SK-N-SH (cell line): ENCODE measurements at regions not wholly inside any gene's neighbourhood (a gene's known extent, or its start where the extent isn't known, plus 50 kb on each side); places are given as distances from the start of the nearest gene placed in this dataset.

Experiments
- EP300 ChIP-seq, 2 experiments: IDR thresholded peaks; 2 replicates each; pipeline versions ENCODE4 v1.4.0 to v1.6.1; 2012; ENCODE audit warnings: borderline replicate concordance in 1 of 2, low read depth in 1 of 2, low read length in 1 of 2
- FOXM1 ChIP-seq: IDR thresholded peaks from 2 replicates; pipeline ENCODE4 v1.4.0; 2012; ENCODE audit warnings: low read depth, mild to moderate bottlenecking
- GABPA ChIP-seq: IDR thresholded peaks from 2 replicates; pipeline ENCODE4 v1.4.0; 2012; ENCODE audit warnings: low read depth, mild to moderate bottlenecking
- JUND ChIP-seq: IDR thresholded peaks from 2 replicates; pipeline ENCODE4 v1.4.0; 2012
- MXI1 ChIP-seq: IDR thresholded peaks from 2 replicates; pipeline ENCODE4 v1.6.1; 2012; ENCODE audit warnings: mild to moderate bottlenecking, low read depth, low read length, improper control_type of control experiment
- NFIC ChIP-seq: IDR thresholded peaks from 2 replicates; pipeline ENCODE4 v1.4.0; 2012; ENCODE audit warnings: borderline replicate concordance
- POLR2AphosphoS5 ChIP-seq: IDR thresholded peaks from 2 replicates; pipeline ENCODE4 v1.6.1; 2012; ENCODE audit warnings: low read depth, low read length
- RAD21 ChIP-seq: IDR thresholded peaks from 2 replicates; pipeline ENCODE4 v1.6.1; 2012; ENCODE audit warnings: mild to moderate bottlenecking, low read length
- REST ChIP-seq: IDR thresholded peaks from 2 replicates; pipeline ENCODE4 v1.6.1; 2012; ENCODE audit warnings: mild to moderate bottlenecking, low read depth, low read length, moderate library complexity
- RFX5 ChIP-seq: IDR thresholded peaks from 2 replicates; pipeline ENCODE4 v1.6.1; 2012; ENCODE audit warnings: mild to moderate bottlenecking, improper control_type of control experiment, low read length
- SIN3A ChIP-seq: IDR thresholded peaks from 2 replicates; pipeline ENCODE4 v1.6.1; 2012; ENCODE audit warnings: low read depth, mild to moderate bottlenecking, low read length, moderate library complexity, borderline replicate concordance
- SMC3 ChIP-seq: IDR thresholded peaks from 2 replicates; pipeline ENCODE4 v1.6.1; 2012; ENCODE audit warnings: low read depth, low read length, improper control_type of control experiment
- TF ChIP-seq, protein P1 (sequence below): fragments of 200-600 bp; sonication (generic); IDR thresholded peaks from 2 replicates; pipeline ENCODE4 v1.6.1; 2017; ENCODE audit warnings: antibody characterized with exemption, mild to moderate bottlenecking, moderate library complexity
- TF ChIP-seq, protein P2 (sequence below): IDR thresholded peaks from 2 replicates; pipeline ENCODE4 v1.4.0; 2012; ENCODE audit warnings: low read depth

GRCh38 chr13:84025824-84026223 is 143.6 kb upstream of the SLITRK1 start:
- TF ChIP-seq, protein P1, sequence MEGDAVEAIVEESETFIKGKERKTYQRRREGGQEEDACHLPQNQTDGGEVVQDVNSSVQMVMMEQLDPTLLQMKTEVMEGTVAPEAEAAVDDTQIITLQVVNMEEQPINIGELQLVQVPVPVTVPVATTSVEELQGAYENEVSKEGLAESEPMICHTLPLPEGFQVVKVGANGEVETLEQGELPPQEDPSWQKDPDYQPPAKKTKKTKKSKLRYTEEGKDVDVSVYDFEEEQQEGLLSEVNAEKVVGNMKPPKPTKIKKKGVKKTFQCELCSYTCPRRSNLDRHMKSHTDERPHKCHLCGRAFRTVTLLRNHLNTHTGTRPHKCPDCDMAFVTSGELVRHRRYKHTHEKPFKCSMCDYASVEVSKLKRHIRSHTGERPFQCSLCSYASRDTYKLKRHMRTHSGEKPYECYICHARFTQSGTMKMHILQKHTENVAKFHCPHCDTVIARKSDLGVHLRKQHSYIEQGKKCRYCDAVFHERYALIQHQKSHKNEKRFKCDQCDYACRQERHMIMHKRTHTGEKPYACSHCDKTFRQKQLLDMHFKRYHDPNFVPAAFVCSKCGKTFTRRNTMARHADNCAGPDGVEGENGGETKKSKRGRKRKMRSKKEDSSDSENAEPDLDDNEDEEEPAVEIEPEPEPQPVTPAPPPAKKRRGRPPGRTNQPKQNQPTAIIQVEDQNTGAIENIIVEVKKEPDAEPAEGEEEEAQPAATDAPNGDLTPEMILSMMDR = no peak
- TF ChIP-seq EP300 (IDR thresholded peaks at IDR 0.05; ENCODE audit: borderline replicate concordance in 1 of 2, low read depth in 1 of 2, low read length in 1 of 2) = no peak
- TF ChIP-seq GABPA = no peak
- TF ChIP-seq FOXM1 = no peak
- TF ChIP-seq REST = no peak
- TF ChIP-seq, protein P2, sequence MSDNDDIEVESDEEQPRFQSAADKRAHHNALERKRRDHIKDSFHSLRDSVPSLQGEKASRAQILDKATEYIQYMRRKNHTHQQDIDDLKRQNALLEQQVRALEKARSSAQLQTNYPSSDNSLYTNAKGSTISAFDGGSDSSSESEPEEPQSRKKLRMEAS = no peak
- no peak for TF ChIP-seq JUND
- TF ChIP-seq SMC3 = no peak
- TF ChIP-seq RAD21 = no peak
- TF ChIP-seq POLR2AphosphoS5 = no peak
- no peak for TF ChIP-seq RFX5
- TF ChIP-seq SIN3A = no peak
- no peak for TF ChIP-seq MXI1
- TF ChIP-seq NFIC = no peak
